Right lobe of liver (tissue), 6 donors: ENCODE measurements at regions not wholly inside any gene's neighbourhood (a gene's known extent, or its start where the extent isn't known, plus 50 kb on each side); places are given as distances from the start of the nearest gene placed in this dataset.

ENCODE experiments used
- ATAC-seq, 4 donors: fragments of 200-7000 bp; cut with Tn5 transposase; one replicate each; pipeline ENCODE4 v1.9.1; 2020; ENCODE audit warnings: mild to moderate bottlenecking in 4 of 4, moderate library complexity in 4 of 4
- DNase-seq, 3 donors: peaks; one replicate each; pipeline ENCODE4 v3.0.0-alpha.2; 2020
- H3K27ac ChIP-seq, 3 donors: fragments of 200-600 bp; one replicate each; pipeline ENCODE4 v1.8.0; 2022
- H3K27me3 ChIP-seq, 2 donors: fragments of 200-600 bp; one replicate each; pipeline ENCODE4 v1.8.0; 2022
- H3K36me3 ChIP-seq, 4 donors: fragments of 200-600 bp; sonication (generic) in 1 of 4; one replicate each; pipeline versions ENCODE4 v1.5.1 to v1.8.0; 2017 to 2022; ENCODE audit warnings: control low read depth in 1 of 4
- H3K4me1 ChIP-seq, 4 donors: fragments of 200-600 bp; sonication (generic) in 1 of 4; one replicate each; pipeline versions ENCODE4 v1.5.1 to v1.8.0; 2017 to 2022; ENCODE audit warnings: control low read depth in 1 of 4
- H3K4me3 ChIP-seq, 3 donors: fragments of 200-600 bp; one replicate each; pipeline ENCODE4 v1.8.0; 2022
- H3K9me3 ChIP-seq, 4 donors: fragments of 200-600 bp; sonication (generic) in 1 of 4; one replicate each; pipeline versions ENCODE4 v1.5.1 to v1.8.0; 2017 to 2022; ENCODE audit warnings: control low read depth in 1 of 4
- CTCF ChIP-seq, 4 donors: fragments of 200-600 bp in 3 of 4; fragments of 450-650 bp in 1 of 4; IDR thresholded peaks; one replicate each; pipeline versions ENCODE4 v1.5.1 to v1.8.0; 2016 to 2022; ENCODE audit warnings: antibody characterized with exemption in 4 of 4, mild to moderate bottlenecking in 2 of 4
- POLR2A ChIP-seq: fragments of 450-650 bp; IDR thresholded peaks from one replicate; pipeline ENCODE4 v1.6.1; 2017; ENCODE audit warnings: antibody characterized with exemption, mild to moderate bottlenecking
- WGBS: methylation state at CpG from one replicate; pipeline ENCODE4 v1.1.6; 2018; ENCODE audit warnings: low coverage, low lambda C conversion rate; ENCODE audit not compliant: insufficient coverage; ENCODE audit errors: missing lambda C conversion rate; 5-methylcytosine and 5-hydroxymethylcytosine counted together
- intact Hi-C, 2 donors: fragments of 100-400 bp; cut with DNase I; formaldehyde crosslinking; loops; one replicate each; pipeline versions ENCODE4 v1.11.2 to v1.14.1; 2022
- donor health status: DM: no; HTN: yes; CAD: no.
- donor health status: DM: no; HTN: no; CAD: no.
- donor health status: DM: no; HTN: no; CAD: no.
- donor health status: DM: no; HTN: yes; CAD: no.
- donor health status: DM: no; HTN: yes; CAD: no.

GRCh38 chr4:135227842-135228241, 1026.3 kb upstream of the PABPC4L start:
- no peak for ATAC-seq
- no peaks in the 10 kb centered on the region for H3K36me3 ChIP-seq

GRCh38 chr4:135225551-135225950, 1024.0 kb upstream of the PABPC4L start:
- WGBS = 25% methylated on average over 3 of the region's 3 CpGs
- DNase-seq = no peak
- intact Hi-C loops = no loop called here
- no peak for TF ChIP-seq POLR2A
- no peak for TF ChIP-seq CTCF (IDR thresholded peaks at IDR 0.05)
- Histone ChIP-seq H3K9me3 (no peaks in the 10 kb centered on the region), H3K27ac (no peak overlapping the region), H3K4me3 (no peak overlapping the region), H3K4me1 (no peaks in the 10 kb centered on the region), H3K36me3 (no peaks in the 10 kb centered on the region), H3K27me3 (no peaks in the 10 kb centered on the region)
- no peak for ATAC-seq

More at GRCh38 chr4:135227842-135228241, 1026.3 kb upstream of the PABPC4L start:
- intact Hi-C loops = no loop called here
- Histone ChIP-seq H3K27me3 (no peaks in the 10 kb centered on the region), H3K4me1 (no peaks in the 10 kb centered on the region), H3K4me3 (no peak overlapping the region), H3K27ac (no peak overlapping the region), H3K9me3 (no peaks in the 10 kb centered on the region)
- WGBS = 35% methylated on average over 1 of the region's 1 CpG
- DNase-seq = no peak
- no peak for TF ChIP-seq CTCF (IDR thresholded peaks at IDR 0.05)
- no peak for TF ChIP-seq POLR2A

- H3K4me3 ChIP-seq = no peak overlapping the region
- H3K9me3 ChIP-seq = no peaks in the 10 kb centered on the region
- intact Hi-C loops = no loop called here
- ATAC-seq (no peak), DNase-seq (no peak)
- WGBS = 78% methylated on average over 5 of the region's 5 CpGs
- no peak overlapping the region for H3K27ac ChIP-seq
- H3K27me3 ChIP-seq = no peaks in the 10 kb centered on the region
- H3K36me3 ChIP-seq = no peaks in the 10 kb centered on the region
- H3K4me1 ChIP-seq = no peaks in the 10 kb centered on the region
- TF ChIP-seq CTCF (IDR thresholded peaks at IDR 0.05) = no peak
- TF ChIP-seq POLR2A = no peak
These were observed 1008.8 kb upstream of the PABPC4L start for GRCh38 chr4:135210341-135210740.

GRCh38 chr4:135207531-135207930, 1005.9 kb upstream of the PABPC4L start:
- Histone ChIP-seq H3K36me3 (no peaks in the 10 kb centered on the region), H3K9me3 (no peaks in the 10 kb centered on the region), H3K27me3 (no peaks in the 10 kb centered on the region), H3K4me1 (no peaks in the 10 kb centered on the region), H3K27ac (no peak overlapping the region), H3K4me3 (no peak overlapping the region)
- ATAC-seq (no peak), DNase-seq (no peak)
- intact Hi-C loops = no loop called here
- TF ChIP-seq CTCF (IDR thresholded peaks at IDR 0.05) = no peak
- TF ChIP-seq POLR2A = no peak

GRCh38 chr4:135204311-135204710, 1002.7 kb upstream of the PABPC4L start:
- no peak overlapping the region for H3K4me3 ChIP-seq
- no peaks in the 10 kb centered on the region for H3K4me1 ChIP-seq
- ATAC-seq (no peak), DNase-seq (no peak)
- 70% methylated on average over 3 of the region's 3 CpGs for WGBS
- no peaks in the 10 kb centered on the region for H3K27me3 ChIP-seq
- no peaks in the 10 kb centered on the region for H3K9me3 ChIP-seq
- TF ChIP-seq CTCF (IDR thresholded peaks at IDR 0.05) = no peak
- TF ChIP-seq POLR2A = no peak
- intact Hi-C loops = no loop called here
- no peak overlapping the region for H3K27ac ChIP-seq
- H3K36me3 ChIP-seq = no peaks in the 10 kb centered on the region
